Stimulated activated CD4-positive, alpha-beta T cell treated with anti-CD3 and anti-CD28 coated beads, Interleukin-15, amount 100 ng/mL, for 24 hours (primary cell): ENCODE measurements at regions not wholly inside any gene's neighbourhood (a gene's known extent, or its start where the extent isn't known, plus 50 kb on each side); places are given as distances from the start of the nearest gene placed in this dataset.

ENCODE experiments used
- DNase-seq: peaks from one replicate; pipeline ENCODE4 v3.0.0-alpha.2; 2020

- DNase-seq = no peak
These were observed 389.1 kb downstream of the GRIN2B start for GRCh38 chr12:13592063-13592942.

- no peak for DNase-seq
These were observed 389.9 kb downstream of the GRIN2B start for GRCh38 chr12:13591488-13591887.

GRCh38 chr12:13591059-13591458, 390.3 kb downstream of the GRIN2B start:
- DNase-seq = no peak

- DNase-seq = no peak
These were observed 392.0 kb downstream of the EMP1 start for GRCh38 chr12:13588574-13588973.

- DNase-seq = no peak
These were observed 391.3 kb downstream of the EMP1 start for GRCh38 chr12:13587721-13588390.

GRCh38 chr12:13586361-13586760, 389.8 kb downstream of the EMP1 start:
- no peak for DNase-seq

GRCh38 chr12:13584541-13584940, 388.0 kb downstream of the EMP1 start:
- DNase-seq = no peak

- DNase-seq = no peak
These were observed 387.1 kb downstream of the EMP1 start for GRCh38 chr12:13583630-13584029.

- DNase-seq = no peak
These were observed 385.9 kb downstream of the EMP1 start for GRCh38 chr12:13582421-13582820.

- DNase-seq = no peak
These were observed 384.5 kb downstream of the EMP1 start for GRCh38 chr12:13581031-13581430.

- no peak for DNase-seq
These were observed 383.7 kb downstream of the EMP1 start for GRCh38 chr12:13580206-13580605.

- DNase-seq = no peak
These were observed 380.5 kb downstream of the EMP1 start for GRCh38 chr12:13576935-13577500.

GRCh38 chr12:13573698-13574321, 377.3 kb downstream of the EMP1 start:
- no peak for DNase-seq

- DNase-seq = no peak
These were observed 374.5 kb downstream of the EMP1 start for GRCh38 chr12:13571035-13571434.

- DNase-seq = no peak
These were observed 373.6 kb downstream of the EMP1 start for GRCh38 chr12:13570005-13570694.

GRCh38 chr12:13566292-13566691, 369.8 kb downstream of the EMP1 start:
- DNase-seq = no peak

GRCh38 chr12:13564266-13564810, 367.8 kb downstream of the EMP1 start:
- DNase-seq = no peak

GRCh38 chr12:13563743-13564125, 367.2 kb downstream of the EMP1 start:
- DNase-seq = no peak

GRCh38 chr12:13562915-13563742, 366.6 kb downstream of the EMP1 start:
- DNase-seq = no peak

- no peak for DNase-seq
These were observed 365.4 kb downstream of the EMP1 start for GRCh38 chr12:13561923-13562322.

- no peak for DNase-seq
These were observed 362.9 kb downstream of the EMP1 start for GRCh38 chr12:13559318-13559978.
